K562 (cell line): ENCODE measurements at regions not wholly inside any gene's neighbourhood (a gene's known extent, or its start where the extent isn't known, plus 50 kb on each side); places are given as distances from the start of the nearest gene placed in this dataset.

Experiments used
- ATAC-seq: fragments of 200-7000 bp; cut with Tn5 transposase; 3 replicates; pipeline ENCODE4 v1.9.1; 2020; ENCODE audit warnings: moderate library complexity
- BruUV-seq: library from RNA; stranded (reverse); fragments of 400-500 nt; replicated peaks from 2 replicates; lab custom pipeline; 2021; lab: Mats Ljungman, UMichigan
- CTCF ChIA-PET: fragments of 300-600 bp; formaldehyde crosslinking; extraction: SDS; loops from one replicate; lab custom pipeline; 2021; ENCODE audit warnings: low intra/inter-chr PET ratio; lab: Yijun Ruan, JAX
- POLR2A ChIA-PET: fragments of 300-600, 350-650 bp; sonication (Branson Sonifier 250); formaldehyde crosslinking; extraction: SDS; loops from one replicate; lab custom pipeline; 2021; ENCODE audit warnings: antibody characterized with exemption, inconsistent platforms; lab: Yijun Ruan, JAX
- DNase-seq, 4 experiments: peaks; one replicate each; pipeline versions ENCODE4 v3.0.0 to v3.0.0-alpha.2; 2011 to 2018; ENCODE audit warnings: low spot score in 3 of 4, mixed read lengths in 3 of 4; ENCODE audit errors: extremely low read depth in 1 of 4
- FAIRE-seq: peaks from 2 replicates; lab custom pipeline; 2011; peaks lifted over from hg19 to GRCh38; lab: Jason Lieb, UNC
- H2AFZ ChIP-seq: 2 replicates; pipeline ENCODE4 v1.6.0; 2011; ENCODE audit warnings: low read depth, low read length, control low read depth, inconsistent platforms
- H3K27ac ChIP-seq: fragments of 200-600 bp; 3 replicates; pipeline ENCODE4 v1.8.0; 2011; ENCODE audit warnings: low read depth, mild to moderate bottlenecking, control low read depth, inconsistent platforms, low read length, moderate library complexity, mixed read lengths; ENCODE audit errors: extremely low read depth
- H3K27me3 ChIP-seq, 2 experiments: fragments of 300-600 bp in 1 of 2; 2 replicates in 1 of 2; 3 replicates in 1 of 2; pipeline versions ENCODE4 v1.6.0 to v1.8.0; 2011; ENCODE audit warnings: inconsistent platforms in 2 of 2, low read length in 2 of 2, mild to moderate bottlenecking in 1 of 2, mixed read lengths in 1 of 2, moderate library complexity in 1 of 2; ENCODE audit not compliant: control insufficient read depth in 2 of 2, insufficient read depth in 2 of 2
- H3K36me3 ChIP-seq: fragments of 300-600 bp; 3 replicates; pipeline ENCODE4 v1.8.0; 2011; ENCODE audit warnings: mild to moderate bottlenecking, low read length, inconsistent platforms; ENCODE audit not compliant: control insufficient read depth, insufficient read depth
- H3K4me1 ChIP-seq, 2 experiments: fragments of 200-600 bp in 1 of 2; replicated peaks in 1 of 2; 2 replicates in 1 of 2; 3 replicates in 1 of 2; pipeline versions ENCODE4 v1.5.1 to v1.8.0; 2011; ENCODE audit warnings: inconsistent platforms in 2 of 2, low read length in 2 of 2, mild to moderate bottlenecking in 1 of 2, mixed read lengths in 1 of 2, moderate library complexity in 1 of 2; ENCODE audit not compliant: control insufficient read depth in 2 of 2, insufficient read depth in 2 of 2
- H3K4me2 ChIP-seq: 2 replicates; pipeline ENCODE4 v1.6.1; 2011; ENCODE audit warnings: low read length, control low read depth, inconsistent platforms, mixed read lengths; ENCODE audit not compliant: insufficient read depth
- H3K4me3 ChIP-seq: fragments of 200-600 bp; sonication (generic), shearing (Covaris generic); 2 replicates; pipeline ENCODE4 v1.5.1; 2016; ENCODE audit warnings: control low read depth, inconsistent platforms
- H3K79me2 ChIP-seq: fragments of 200-600 bp; 3 replicates; pipeline ENCODE4 v1.8.0; 2011; ENCODE audit warnings: low read length, inconsistent platforms; ENCODE audit not compliant: control insufficient read depth, insufficient read depth
- H3K9ac ChIP-seq, 2 experiments: 2 replicates each; pipeline versions ENCODE4 v1.6.0 to v1.6.1; 2011; ENCODE audit warnings: low read depth in 2 of 2, low read length in 2 of 2, control low read depth in 1 of 2, inconsistent platforms in 1 of 2, mild to moderate bottlenecking in 1 of 2, mixed read lengths in 1 of 2; ENCODE audit not compliant: insufficient read depth in 1 of 2
- H3K9me1 ChIP-seq: one replicate; pipeline ENCODE4 v1.6.0; 2011; ENCODE audit warnings: inconsistent platforms, mild to moderate bottlenecking, low read length, moderate library complexity; ENCODE audit not compliant: control insufficient read depth, insufficient read depth
- H3K9me3 ChIP-seq: replicated peaks from 2 replicates; pipeline ENCODE4 v1.5.1; 2011; ENCODE audit warnings: low read depth, low read length, inconsistent platforms; ENCODE audit not compliant: control insufficient read depth, insufficient read depth
- H4K20me1 ChIP-seq: replicated peaks from 2 replicates; pipeline ENCODE4 v1.6.1; 2011; ENCODE audit warnings: low read length, inconsistent platforms, mixed read lengths; ENCODE audit not compliant: control insufficient read depth, insufficient read depth
- CBX3 ChIP-seq, 2 experiments: IDR thresholded peaks; 1 replicate in 1 of 2; 2 replicates in 1 of 2; pipeline ENCODE4 v1.6.1; 2012; ENCODE audit warnings: inconsistent platforms in 2 of 2, low read length in 2 of 2, borderline replicate concordance in 1 of 2, control low read depth in 1 of 2
- NONO ChIP-seq, 2 experiments: fragments of 200-400 bp in 1 of 2; fragments of 450-650 bp in 1 of 2; formaldehyde crosslinking in 1 of 2; IDR thresholded peaks; 2 replicates each; pipeline ENCODE4 v1.6.1; 2017; ENCODE audit warnings: low read depth in 2 of 2, mild to moderate bottlenecking in 2 of 2, moderate library complexity in 2 of 2, low read length in 1 of 2
- PKNOX1 ChIP-seq: fragments of 450-650 bp; IDR thresholded peaks from 2 replicates; pipeline ENCODE4 v1.6.1; 2016
- WGBS: fragments of 100-300 bp; shearing (Covaris generic); methylation state at CpG from one replicate; pipeline ENCODE4 v1.1.6; 2016; ENCODE audit warnings: low coverage, mixed read lengths; ENCODE audit not compliant: insufficient coverage; ENCODE audit errors: missing lambda C conversion rate; 5-methylcytosine and 5-hydroxymethylcytosine counted together
- in situ Hi-C: fragments of 300-500 bp; cut with MboI; formaldehyde crosslinking; loops from 4 replicates; pipeline ENCODE4 v1.15.0; 2018; ENCODE audit warnings: inconsistent platforms, mixed read lengths
- intact Hi-C: fragments of 100-400 bp; cut with micrococcal nuclease; formaldehyde crosslinking; loops from 2 replicates; pipeline ENCODE4 v1.14.2; 2022

- TF ChIP-seq CBX3 (IDR thresholded peaks at IDR 0.05; ENCODE audit: borderline replicate concordance in 1 of 2, low read length in 2 of 2), result no peak
Measured at GRCh38 chr10:3237530-3237929, 64.9 kb upstream of the PITRM1 start (continued).

DNA sequence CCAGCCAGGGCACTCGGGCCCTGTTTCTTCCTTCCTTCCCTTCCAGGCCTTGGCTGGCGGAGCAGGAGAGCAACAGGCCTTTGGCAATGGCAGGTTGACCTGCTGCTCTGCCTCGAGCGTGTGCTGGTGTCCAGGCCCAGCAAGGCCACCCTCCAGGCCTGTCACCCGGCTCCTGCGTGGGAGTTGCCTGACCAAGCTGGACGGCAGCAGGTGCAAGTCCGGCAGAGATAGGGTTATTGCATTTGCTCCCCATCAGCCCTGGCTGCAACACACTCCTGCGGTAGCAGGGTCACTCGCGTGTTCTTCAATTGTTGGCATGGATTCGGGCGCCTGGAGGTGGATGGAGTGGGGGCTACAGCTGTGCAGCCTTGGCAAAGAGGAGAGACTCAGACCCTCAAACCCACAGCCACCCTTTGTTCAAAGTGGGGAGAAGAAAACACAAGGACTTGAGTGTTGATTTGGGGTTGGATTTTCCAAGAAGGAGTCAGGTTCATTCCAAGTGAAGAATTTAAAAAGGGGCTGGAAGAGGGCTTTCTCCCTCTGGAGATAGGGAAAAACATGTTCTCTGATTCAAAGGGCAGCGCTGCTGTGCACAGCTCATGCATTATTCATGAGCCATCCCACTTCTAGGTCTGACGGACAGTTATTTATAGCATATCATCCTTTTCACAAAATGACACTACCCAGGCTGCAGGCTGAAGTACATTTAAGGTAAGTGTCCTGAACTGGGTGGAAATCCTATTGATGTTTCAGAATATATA lies 64.2 kb upstream of the PITRM1 start:
- H3K27ac ChIP-seq, result no peak overlapping the region
- ChIA-PET CTCF (no interaction called here), POLR2A (no interaction called here)
- no peaks in the 10 kb centered on the region for H3K9me3 ChIP-seq
- H3K4me3 ChIP-seq, result no peak overlapping the region
- TF ChIP-seq PKNOX1, result peak; percentile 54
- no peak for TF ChIP-seq NONO (IDR thresholded peaks at IDR 0.05; ENCODE audit: low read depth in 2 of 2, low read length in 1 of 2)
- no peak overlapping the region for H3K4me2 ChIP-seq
- no peak overlapping the region for H3K9ac ChIP-seq
- H3K27me3 ChIP-seq, result peaks cover 28 to 72% of the 10 kb centered on the region in 2 experiments
- no peaks in the 10 kb centered on the region for H3K79me2 ChIP-seq
- no peak overlapping the region for H2AFZ ChIP-seq
- DNase-seq (no peak), ATAC-seq (no peak), FAIRE-seq (no peak)
- BruUV-seq, result no TSS peak
- H3K36me3 ChIP-seq, result no peaks in the 10 kb centered on the region
- intact Hi-C loops, result loop anchor here (5.0 to 10.0 kb wide), 3 partner anchors 40 to 1535 kb away; no protein-coding TSS in a partner anchor
- WGBS, result 0% methylated on average over 13 of the region's 15 CpGs
- peaks cover 0 to 8% of the 10 kb centered on the region in 2 experiments; a peak in 1 of 5 replicates for H3K4me1 ChIP-seq
- H4K20me1 ChIP-seq, result 0 out of 2 replicates have a peak, but pooled peaks cover 8% of the 10 kb centered on the region
- no peaks in the 10 kb centered on the region for H3K9me1 ChIP-seq
- in situ Hi-C loops, result no loop called here
